HG02885 (cell line): ENCODE measurements at regions not wholly inside any gene's neighbourhood (a gene's known extent, or its start where the extent isn't known, plus 50 kb on each side); places are given as distances from the start of the nearest gene placed in this dataset.
A peak's percentile ranks its signal among the peaks of the same experiment; 100 is the strongest.

ENCODE experiments used
- ATAC-seq: cut with Tn5 transposase; IDR thresholded peaks from one replicate; pipeline ENCODE4 v1.9.1; 2021; ENCODE audit warnings: mild to moderate bottlenecking; ENCODE audit not compliant: unreplicated experiment, poor library complexity

DNA sequence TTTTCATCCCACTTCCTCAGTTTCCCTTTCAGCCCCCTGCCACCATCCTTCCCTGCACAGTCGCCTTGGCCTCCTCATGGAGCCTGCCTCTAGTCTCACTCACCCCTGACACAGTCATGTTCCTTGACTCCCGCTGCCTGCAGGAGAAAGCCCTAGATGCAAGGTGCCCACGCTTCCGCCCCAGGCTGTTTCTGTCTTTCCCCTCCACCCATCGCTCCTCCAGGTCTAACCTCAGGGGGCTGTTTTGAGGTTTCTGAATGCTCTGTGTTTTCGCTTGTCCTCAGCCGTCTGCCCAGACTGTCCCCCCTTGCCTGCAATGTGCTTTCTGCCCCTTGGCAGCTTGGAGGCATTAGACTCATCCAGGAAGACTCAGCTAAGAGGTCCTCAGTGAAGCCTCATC is 89.9 kb downstream of the EMX2 start:
- no peak for ATAC-seq

GRCh38 chr10:117635826-117636225 is 93.3 kb downstream of the EMX2 start:
- ATAC-seq = no peak

- ATAC-seq = no peak
These were observed 95.7 kb downstream of the EMX2 start for GRCh38 chr10:117638200-117638599.

DNA sequence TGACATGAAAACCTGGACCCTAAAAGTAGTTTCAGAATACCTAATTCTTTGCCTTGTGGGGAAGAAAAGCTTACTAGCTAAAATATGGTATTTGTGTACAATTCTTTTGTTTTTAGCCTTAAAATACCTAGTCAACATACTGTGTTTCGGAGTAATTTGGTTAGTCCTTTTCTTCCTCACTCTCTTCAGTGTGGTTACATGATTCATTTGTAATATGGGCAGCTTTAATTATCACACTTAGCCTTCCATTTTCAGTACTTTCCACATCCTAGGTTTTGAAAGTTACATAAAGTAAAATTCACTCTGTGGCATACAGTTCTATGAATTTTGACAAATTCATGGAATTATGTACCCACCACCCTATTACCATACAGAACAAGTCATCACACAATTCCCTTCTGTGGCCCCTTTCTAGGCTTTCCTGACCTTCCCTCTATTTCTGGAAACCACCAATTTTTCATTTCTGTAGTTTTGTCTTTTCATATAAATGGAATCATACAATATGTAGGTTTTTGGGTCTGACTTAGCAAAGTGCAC is 96.2 kb downstream of the EMX2 start:
- no peak for ATAC-seq

GRCh38 chr10:117640406-117640805 is 97.9 kb downstream of the EMX2 start:
- no peak for ATAC-seq

GRCh38 chr10:117646718-117647117 is 104.2 kb downstream of the EMX2 start:
- ATAC-seq = no peak

- no peak for ATAC-seq
These were observed 104.8 kb downstream of the EMX2 start for GRCh38 chr10:117647306-117647705.

GRCh38 chr10:117651121-117651520 is 108.6 kb downstream of the EMX2 start:
- ATAC-seq = no peak

DNA sequence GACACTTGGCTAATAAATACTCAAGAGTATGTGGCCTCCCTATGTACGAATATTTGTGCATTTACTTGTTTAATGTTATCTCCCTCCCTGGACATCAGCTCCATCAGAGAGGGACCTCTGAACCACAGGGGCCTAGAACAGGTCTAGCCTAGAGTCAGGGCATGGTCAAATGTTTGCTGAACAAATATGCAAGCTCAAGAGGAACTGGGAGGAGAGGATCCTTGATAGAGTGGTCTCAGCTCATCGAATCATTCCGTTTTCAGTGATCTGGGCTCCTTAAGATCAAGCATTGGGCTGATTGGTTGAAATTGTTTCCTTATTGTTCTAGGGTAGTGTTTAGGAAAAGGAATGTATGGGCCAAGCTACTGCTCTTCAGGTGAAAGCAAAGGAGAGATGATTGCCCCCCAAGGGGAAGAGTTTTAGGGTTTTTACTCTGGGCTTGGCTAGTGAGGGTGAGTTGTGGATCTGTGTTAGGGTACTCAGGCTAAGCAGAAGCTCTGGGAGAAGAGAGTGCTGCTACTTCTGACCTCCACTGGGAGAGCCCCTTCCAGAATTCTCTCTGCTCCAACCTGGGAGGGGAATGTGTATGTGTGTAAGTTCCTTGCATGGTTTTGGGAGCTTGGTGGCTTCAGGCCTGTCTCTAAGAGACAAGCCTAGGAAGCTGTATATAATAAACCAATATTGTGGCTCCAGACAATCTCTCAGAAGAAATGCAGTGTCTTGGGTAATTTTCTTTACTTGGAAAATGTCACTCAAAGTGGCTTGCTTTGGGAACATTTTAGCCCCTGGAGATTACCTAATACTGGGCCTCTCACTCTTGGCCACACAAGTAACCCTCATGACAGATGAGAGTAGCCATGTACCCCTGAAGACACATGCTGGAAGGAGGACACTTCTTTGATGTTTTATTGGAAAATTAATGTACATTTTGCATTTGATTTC is 110.0 kb downstream of the EMX2 start:
- peak; percentile 28 for ATAC-seq

DNA sequence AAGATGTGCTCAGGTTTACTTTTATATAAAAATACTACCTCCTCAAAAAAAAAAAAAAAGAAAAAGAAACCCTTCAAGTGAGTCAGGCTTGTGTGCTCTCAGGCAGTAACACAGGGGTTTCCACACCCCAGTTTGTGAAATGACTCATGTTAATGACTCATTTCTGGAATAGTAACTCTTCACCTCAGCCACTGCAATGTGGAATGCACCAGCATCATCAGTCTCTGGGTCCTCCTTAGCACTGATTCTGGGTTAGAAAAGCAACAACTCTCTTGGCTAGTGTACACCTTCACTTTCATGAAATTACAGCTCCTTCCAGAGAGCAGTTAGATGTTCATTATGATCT is 110.6 kb downstream of the EMX2 start:
- ATAC-seq = peak; percentile 82

DNA sequence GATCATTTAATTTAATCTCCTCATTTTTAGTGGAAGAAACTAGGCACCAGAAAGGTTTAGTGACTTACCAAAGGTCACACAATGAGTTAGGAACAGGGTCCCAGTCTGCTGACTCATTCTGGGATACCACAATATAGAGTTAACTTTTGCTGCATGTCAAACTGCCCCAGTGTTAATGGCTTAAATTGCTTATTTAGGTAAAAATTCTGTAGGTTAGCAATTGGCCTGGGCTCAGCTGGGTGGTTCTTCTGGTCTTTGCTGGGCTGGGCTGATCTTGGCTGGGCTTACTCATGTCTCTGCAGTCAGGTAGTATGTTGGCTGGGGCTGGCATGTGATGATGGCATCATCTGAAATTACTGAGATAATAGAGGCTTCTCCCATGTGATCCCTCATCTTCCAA is 111.6 kb downstream of the EMX2 start:
- ATAC-seq = no peak

DNA sequence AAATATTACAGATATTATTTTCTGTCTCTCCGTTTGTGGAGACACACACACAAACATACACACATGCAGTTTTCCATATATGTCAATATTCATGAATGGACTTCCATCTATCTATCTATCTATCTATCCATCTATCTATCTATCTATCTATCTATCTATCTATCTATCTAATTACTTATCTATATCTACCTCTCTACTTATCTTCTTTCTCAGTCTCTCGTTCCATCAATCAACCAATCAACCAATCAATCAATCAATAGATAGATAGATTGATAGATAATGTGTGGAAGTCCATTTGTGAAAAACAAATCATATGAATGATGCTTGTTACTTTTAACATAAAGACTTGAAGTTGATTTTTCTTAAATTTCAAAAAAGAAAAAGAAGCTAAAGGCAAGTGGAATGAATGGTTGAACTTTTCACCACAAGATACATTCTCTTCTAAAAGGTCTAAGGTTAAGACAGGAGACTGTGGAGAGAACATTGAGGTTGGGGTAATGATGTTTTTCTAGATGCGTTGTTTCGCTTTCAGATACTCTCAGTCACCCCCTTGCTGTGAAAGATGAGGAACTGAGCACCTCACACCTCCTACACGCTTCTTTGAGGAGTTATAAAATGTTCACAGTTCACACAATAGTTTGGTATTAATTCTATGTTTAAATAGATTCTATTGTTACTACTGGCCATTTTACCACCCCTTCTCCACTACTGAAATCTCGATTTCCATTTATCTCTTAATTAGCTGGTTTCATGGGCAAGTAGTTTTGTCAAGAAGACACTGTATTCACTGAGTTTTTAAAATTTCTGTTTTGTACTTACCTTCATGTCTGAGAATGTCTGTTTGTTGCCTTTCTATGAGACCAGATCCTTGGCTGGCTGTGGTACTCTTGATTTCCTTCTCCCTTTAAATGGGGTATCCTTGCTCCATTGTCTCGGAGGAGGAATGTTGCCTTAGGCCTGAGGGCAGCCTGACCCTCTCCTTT is 114.1 kb downstream of the EMX2 start:
- peak; percentile 85 for ATAC-seq

DNA sequence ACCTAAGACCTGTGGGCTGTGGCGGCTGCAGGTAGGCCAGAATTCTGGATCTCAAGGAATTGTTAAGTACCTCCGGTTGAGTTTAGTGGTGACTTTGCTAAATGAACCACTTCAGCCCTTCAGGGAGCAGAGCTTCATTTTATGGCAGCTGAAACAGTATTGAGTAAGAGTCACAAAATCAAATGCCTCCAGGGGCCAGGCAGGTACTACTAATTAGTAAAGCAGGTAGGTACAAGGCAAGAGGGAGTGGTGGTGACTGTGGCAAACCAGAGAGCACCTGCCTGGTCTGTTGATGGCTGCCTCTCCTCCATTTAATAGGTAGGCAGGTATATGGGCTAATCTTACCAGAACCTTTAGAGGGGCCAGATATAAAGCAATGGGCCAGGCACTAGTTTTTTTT is 118.8 kb downstream of the EMX2 start:
- ATAC-seq = no peak

GRCh38 chr10:117662126-117662525 is 119.6 kb downstream of the EMX2 start:
- no peak for ATAC-seq

DNA sequence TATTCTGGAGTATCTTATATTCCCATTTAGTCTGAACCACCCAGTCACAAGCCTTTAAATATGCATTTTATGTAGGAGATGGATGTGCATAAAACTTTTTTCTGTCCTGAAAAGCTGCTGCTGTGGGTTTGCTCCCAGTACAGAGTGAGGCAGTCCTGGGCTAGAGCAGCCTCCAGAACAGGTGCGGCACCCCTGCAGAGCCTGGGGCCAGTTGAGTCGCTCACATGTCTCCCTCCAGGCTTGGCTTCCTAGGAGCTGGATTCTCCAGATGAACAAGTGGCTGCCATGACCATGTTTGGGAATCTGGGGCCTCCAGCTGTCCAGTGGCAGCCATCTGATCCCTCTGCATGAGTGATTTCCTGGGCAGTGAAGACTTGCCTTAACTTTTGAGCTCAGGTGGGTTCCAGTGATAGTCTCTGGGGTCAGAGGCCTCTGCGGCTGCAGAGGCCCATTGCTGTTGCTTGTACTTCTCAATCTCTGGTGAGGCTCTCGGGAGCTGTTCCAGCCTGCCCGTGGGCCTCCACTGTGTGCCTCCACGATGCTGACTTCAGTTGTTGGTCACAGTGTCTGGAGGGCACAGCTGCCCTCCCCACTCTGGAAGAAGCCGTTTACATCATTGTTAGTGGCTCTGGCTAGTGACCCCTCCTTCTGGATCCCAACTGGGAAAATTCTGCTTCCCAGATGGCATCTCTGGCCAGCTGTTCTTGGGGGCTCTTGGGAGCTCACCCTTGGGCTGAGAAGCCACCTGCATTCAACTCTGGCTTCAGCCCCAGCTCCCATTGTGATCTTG is 120.4 kb downstream of the EMX2 start:
- no peak for ATAC-seq

- ATAC-seq = peak; percentile 100
These were observed 121.2 kb downstream of the EMX2 start for GRCh38 chr10:117663750-117664149.

GRCh38 chr10:117664288-117664687 is 121.7 kb downstream of the EMX2 start:
- ATAC-seq = no peak

GRCh38 chr10:117666166-117666565 is 123.6 kb downstream of the EMX2 start:
- ATAC-seq = no peak

DNA sequence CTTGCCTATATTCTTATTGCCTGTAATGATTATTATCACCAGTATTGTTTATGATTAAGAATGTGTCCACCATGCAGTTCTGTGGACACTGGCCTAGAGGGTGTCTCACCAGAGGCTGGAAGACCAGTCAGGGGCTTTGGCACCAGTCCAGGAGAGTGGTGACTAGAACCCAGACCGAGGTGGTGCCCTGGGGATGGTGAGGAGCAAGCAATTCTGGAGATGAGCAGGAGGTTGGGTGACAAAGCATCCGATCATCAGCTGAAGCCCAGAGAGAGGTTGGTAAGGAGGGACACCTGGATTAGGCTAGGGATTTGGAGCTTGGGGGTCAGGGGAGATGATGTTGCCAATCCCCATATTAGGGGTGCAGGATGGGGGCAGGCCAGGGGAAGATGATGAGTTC is 124.4 kb downstream of the EMX2 start:
- no peak for ATAC-seq

GRCh38 chr10:117667831-117668230 is 125.3 kb downstream of the EMX2 start:
- no peak for ATAC-seq
